ENCODE measurements at regions not wholly inside any gene's neighbourhood (a gene's known extent, or its start where the extent isn't known, plus 50 kb on each side); places are given as distances from the start of the nearest gene placed in this dataset.

- H3K36me3 ChIP-seq = no peaks in the 10 kb centered on the region
- no peaks in the 10 kb centered on the region for H3K4me1 ChIP-seq
- no peak for DNase-seq (ENCODE audit: extremely low spot score)
- H3K9me3 ChIP-seq = peaks cover 0 to 3% (median 0%) of the 10 kb centered on the region in 4 donors
- no peak overlapping the region for H3K4me3 ChIP-seq
- TF ChIP-seq EP300 (IDR thresholded peaks at IDR 0.05) (no peak), POLR2A (IDR thresholded peaks at IDR 0.05; ENCODE audit: low read depth) (no peak)
- 49% methylated on average over 1 of the region's 1 CpG for WGBS
- H3K27ac ChIP-seq (replicated peaks in 1 of 4) = no peak overlapping the region
- H3K27me3 ChIP-seq = no peaks in the 10 kb centered on the region
- intact Hi-C loops (cut with DNase I) = no loop called here
Observed at GRCh38 chr4:32858361-32858760, 2138.2 kb downstream of the PCDH7 start.

DNA sequence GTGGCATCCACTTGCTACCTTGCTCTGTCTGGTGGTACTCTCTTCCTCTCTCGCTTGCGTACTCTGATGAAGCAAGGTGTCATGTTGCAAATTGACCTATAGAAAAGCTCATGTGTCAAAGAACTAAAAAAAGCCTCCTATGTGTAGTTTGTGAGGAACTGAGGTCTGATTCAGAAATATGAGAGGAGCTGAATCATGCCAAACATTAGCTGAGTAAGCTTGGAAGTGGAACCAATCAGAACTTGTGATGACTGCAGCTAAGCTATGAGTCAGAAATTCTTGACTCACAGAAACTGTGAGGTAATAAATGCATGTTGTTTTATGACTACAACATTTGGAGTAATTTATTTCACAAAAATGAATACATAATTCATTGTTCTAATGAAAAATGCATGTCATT lies 2138.8 kb downstream of the PCDH7 start:
- H3K27ac ChIP-seq (replicated peaks in 1 of 4) = no peak overlapping the region
- no peaks in the 10 kb centered on the region for H3K36me3 ChIP-seq
- no peaks in the 10 kb centered on the region for H3K27me3 ChIP-seq
- 73% methylated on average over 2 of the region's 2 CpGs for WGBS
- DNase-seq (ENCODE audit: extremely low spot score) = no peak
- H3K4me3 ChIP-seq = no peak overlapping the region
- intact Hi-C loops (cut with DNase I) = no loop called here
- peaks cover 0 to 3% (median 0%) of the 10 kb centered on the region in 4 donors for H3K9me3 ChIP-seq
- no peaks in the 10 kb centered on the region for H3K4me1 ChIP-seq
- TF ChIP-seq POLR2AphosphoS5 (IDR thresholded peaks at IDR 0.05) (no peak), EP300 (IDR thresholded peaks at IDR 0.05) (no peak), CTCF (IDR thresholded peaks at IDR 0.05) (no peak), POLR2A (IDR thresholded peaks at IDR 0.05; ENCODE audit: low read depth) (no peak)

DNA sequence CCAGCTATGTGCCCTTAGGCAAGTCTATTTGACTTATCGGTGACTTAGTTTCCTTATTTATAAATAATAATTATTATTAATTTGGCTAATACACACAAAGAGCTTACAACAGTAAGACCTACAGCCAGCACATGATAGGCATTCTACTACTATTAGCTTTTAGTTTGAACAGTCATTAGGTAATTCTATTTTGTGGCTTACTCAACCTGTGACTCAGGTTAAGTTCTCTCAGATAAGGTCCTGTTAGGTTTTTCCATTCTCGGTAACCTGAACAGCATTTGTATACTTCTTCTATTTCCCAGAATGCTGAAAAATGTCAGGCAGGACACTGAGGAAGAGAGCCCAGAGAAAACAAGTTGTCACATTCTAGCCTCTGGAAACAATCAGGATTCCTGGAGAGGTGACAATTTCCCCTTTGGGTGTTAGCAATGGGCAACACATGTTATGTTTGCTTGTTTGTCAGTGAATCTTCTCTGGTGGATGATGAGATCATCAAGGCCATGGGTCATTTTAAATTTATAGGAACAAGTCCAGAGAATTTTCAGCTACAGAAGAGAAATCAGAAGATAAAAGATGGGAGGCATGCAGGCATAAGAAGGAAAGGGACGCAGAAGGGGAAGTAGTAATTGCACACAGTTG lies 2144.7 kb downstream of the PCDH7 start:
- 76% methylated on average over 3 of the region's 3 CpGs for WGBS
- Histone ChIP-seq H3K4me1 (no peaks in the 10 kb centered on the region), H3K4me3 (no peak overlapping the region), H3K27me3 (no peaks in the 10 kb centered on the region), H3K9me3 (no peaks in the 10 kb centered on the region), H3K36me3 (no peaks in the 10 kb centered on the region), H3K27ac (replicated peaks in 1 of 4) (no peak overlapping the region)
- TF ChIP-seq POLR2AphosphoS5 (IDR thresholded peaks at IDR 0.05) = no peak
- no peak for TF ChIP-seq EP300 (IDR thresholded peaks at IDR 0.05)
- TF ChIP-seq CTCF (IDR thresholded peaks at IDR 0.05) = no peak
- no peak for TF ChIP-seq POLR2A (IDR thresholded peaks at IDR 0.05; ENCODE audit: low read depth)
- no peak for DNase-seq (ENCODE audit: extremely low spot score)
- intact Hi-C loops (cut with DNase I) = no loop called here

- Histone ChIP-seq H3K36me3 (no peaks in the 10 kb centered on the region), H3K4me3 (no peak overlapping the region), H3K9me3 (no peaks in the 10 kb centered on the region), H3K4me1 (no peaks in the 10 kb centered on the region), H3K27me3 (no peaks in the 10 kb centered on the region), H3K27ac (replicated peaks in 1 of 4) (no peak overlapping the region)
- WGBS = 84% methylated on average over 5 of the region's 5 CpGs
- intact Hi-C loops (cut with DNase I) = no loop called here
- no peak for TF ChIP-seq CTCF (IDR thresholded peaks at IDR 0.05)
- no peak for TF ChIP-seq EP300 (IDR thresholded peaks at IDR 0.05)
- TF ChIP-seq POLR2A (IDR thresholded peaks at IDR 0.05; ENCODE audit: low read depth) = no peak
- TF ChIP-seq POLR2AphosphoS5 (IDR thresholded peaks at IDR 0.05) = no peak
- no peak for DNase-seq (ENCODE audit: extremely low spot score)
Observed at GRCh38 chr4:32876546-32876945, 2156.4 kb downstream of the PCDH7 start.

DNA sequence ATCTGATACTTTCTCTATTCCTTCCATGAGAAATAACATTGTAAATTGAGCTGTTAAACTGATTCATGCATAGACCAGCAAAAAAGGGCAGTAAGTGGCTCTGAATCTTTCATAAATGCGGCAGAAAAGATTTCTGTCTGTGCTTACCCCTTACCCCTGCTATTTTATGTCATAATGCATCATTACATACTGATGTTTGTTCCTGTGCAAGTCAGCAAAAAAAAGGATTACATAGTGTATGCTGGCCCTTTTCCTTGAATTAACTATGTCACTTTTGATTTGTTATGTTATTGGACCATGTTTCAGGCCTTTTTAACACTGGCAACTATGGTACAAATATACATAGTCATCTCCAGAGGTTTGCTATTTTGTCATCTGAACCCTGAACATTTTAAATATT lies 2159.7 kb downstream of the PCDH7 start:
- intact Hi-C loops (cut with DNase I) = no loop called here
- H3K27ac ChIP-seq (replicated peaks in 1 of 4) = no peak overlapping the region
- no peak overlapping the region for H3K4me3 ChIP-seq
- H3K4me1 ChIP-seq = no peaks in the 10 kb centered on the region
- 96% methylated on average over 1 of the region's 1 CpG for WGBS
- H3K27me3 ChIP-seq = no peaks in the 10 kb centered on the region
- H3K36me3 ChIP-seq = no peaks in the 10 kb centered on the region
- DNase-seq (ENCODE audit: extremely low spot score) = no peak
- no peak for TF ChIP-seq POLR2AphosphoS5 (IDR thresholded peaks at IDR 0.05)
- TF ChIP-seq EP300 (IDR thresholded peaks at IDR 0.05) = no peak
- no peak for TF ChIP-seq CTCF (IDR thresholded peaks at IDR 0.05)
- TF ChIP-seq POLR2A (IDR thresholded peaks at IDR 0.05; ENCODE audit: low read depth) = no peak
- H3K9me3 ChIP-seq = no peaks in the 10 kb centered on the region
